PC-3 (cell line): ENCODE measurements at regions not wholly inside any gene's neighbourhood (a gene's known extent, or its start where the extent isn't known, plus 50 kb on each side); places are given as distances from the start of the nearest gene placed in this dataset.

Source experiments
- ATAC-seq: fragments of 200-7000 bp; cut with Tn5 transposase; 2 replicates; pipeline ENCODE4 v1.9.1; 2020; ENCODE audit warnings: mild to moderate bottlenecking, moderate library complexity
- BruUV-seq: library from RNA; stranded (reverse); fragments of 400-500 nt; replicated peaks from 2 replicates; lab custom pipeline; 2021; lab: Mats Ljungman, UMichigan
- CTCF ChIA-PET: fragments of 300-600 bp; sonication (Branson Sonifier 250); formaldehyde crosslinking; loops from one replicate; lab custom pipeline; 2022; ENCODE audit warnings: antibody characterized with exemption; lab: Charles Lee
- POLR2A ChIA-PET: fragments of 300-600 bp; sonication (Branson Sonifier 250); formaldehyde crosslinking; loops from one replicate; lab custom pipeline; 2022; ENCODE audit warnings: antibody characterized with exemption; ENCODE audit not compliant: unreplicated experiment; lab: Charles Lee
- DNase-seq: peaks from one replicate; pipeline ENCODE4 v3.0.0-alpha.2; 2015
- H2AFZ ChIP-seq: fragments of 300-600 bp; sonication (generic); 2 replicates; pipeline ENCODE4 v1.6.0; 2016; ENCODE audit warnings: antibody characterized with exemption, low read length
- H3F3A ChIP-seq: fragments of 300-600 bp; sonication (generic); one replicate; pipeline ENCODE4 v1.6.0; 2017; ENCODE audit warnings: antibody characterized with exemption, low read length, control low read depth, mild to moderate bottlenecking; ENCODE audit not compliant: unreplicated experiment
- H3K27ac ChIP-seq: fragments of 300-600 bp; sonication (generic); 2 replicates; pipeline ENCODE4 v1.5.1; 2016; ENCODE audit warnings: mild to moderate bottlenecking, low read length
- H3K27me3 ChIP-seq: fragments of 300-600 bp; sonication (generic); 2 replicates; pipeline ENCODE4 v1.6.1; 2016; ENCODE audit warnings: low read length, mixed read lengths
- H3K36me3 ChIP-seq: fragments of 300-600 bp; sonication (generic); 2 replicates; pipeline ENCODE4 v1.6.1; 2016; ENCODE audit warnings: low read depth, mixed run types, low read length, mixed read lengths
- H3K4me1 ChIP-seq: fragments of 300-600 bp; sonication (generic); 2 replicates; pipeline ENCODE4 v1.5.1; 2016; ENCODE audit warnings: low read length; ENCODE audit not compliant: insufficient read depth
- H3K4me2 ChIP-seq: fragments of 300-600 bp; sonication (generic); 2 replicates; pipeline ENCODE4 v1.6.0; 2016; ENCODE audit warnings: low read length
- H3K4me3 ChIP-seq: fragments of 300-600 bp; sonication (generic); 2 replicates; pipeline ENCODE4 v1.5.1; 2016; ENCODE audit warnings: mild to moderate bottlenecking, low read length, mixed read lengths
- H3K79me2 ChIP-seq: fragments of 300-600 bp; sonication (generic); 2 replicates; pipeline ENCODE4 v1.6.1; 2017; ENCODE audit warnings: low read length, mixed read lengths
- H3K9ac ChIP-seq: fragments of 300-600 bp; sonication (generic); 2 replicates; pipeline ENCODE4 v1.6.0; 2016; ENCODE audit warnings: mild to moderate bottlenecking, low read length
- H3K9me2 ChIP-seq: fragments of 300-600 bp; sonication (generic); replicated peaks from 2 replicates; pipeline ENCODE4 v1.6.1; 2016; ENCODE audit warnings: mixed run types, low read length, mixed read lengths
- H3K9me3 ChIP-seq: fragments of 300-600 bp; sonication (generic); 2 replicates; pipeline ENCODE4 v1.6.1; 2016; ENCODE audit warnings: low read length, mixed read lengths
- H4K20me1 ChIP-seq: fragments of 300-600 bp; sonication (generic); 2 replicates; pipeline ENCODE4 v1.6.1; 2016; ENCODE audit warnings: low read length, mixed read lengths
- EZH2 ChIP-seq: fragments of 300-600 bp; sonication (generic); IDR thresholded peaks from one replicate; pipeline ENCODE4 v1.6.1; 2017; ENCODE audit warnings: antibody characterized with exemption, mild to moderate bottlenecking, low read length; ENCODE audit not compliant: unreplicated experiment
- EZH2phosphoT487 ChIP-seq: fragments of 300-600 bp; sonication (generic); IDR thresholded peaks from 2 replicates; pipeline ENCODE4 v1.6.1; 2018; ENCODE audit warnings: mild to moderate bottlenecking, antibody characterized with exemption, low read length, borderline replicate concordance
- intact Hi-C: fragments of 100-400 bp; cut with micrococcal nuclease; formaldehyde crosslinking; loops from 2 replicates; pipeline ENCODE4 v1.9.0; 2023
- TF ChIP-seq, protein P1 (sequence below): fragments of 300-600 bp; sonication (generic); conservative IDR thresholded peaks from 2 replicates; pipeline ENCODE4 v1.5.1; 2017; ENCODE audit warnings: antibody characterized with exemption, low read depth, mild to moderate bottlenecking, low read length

DNA sequence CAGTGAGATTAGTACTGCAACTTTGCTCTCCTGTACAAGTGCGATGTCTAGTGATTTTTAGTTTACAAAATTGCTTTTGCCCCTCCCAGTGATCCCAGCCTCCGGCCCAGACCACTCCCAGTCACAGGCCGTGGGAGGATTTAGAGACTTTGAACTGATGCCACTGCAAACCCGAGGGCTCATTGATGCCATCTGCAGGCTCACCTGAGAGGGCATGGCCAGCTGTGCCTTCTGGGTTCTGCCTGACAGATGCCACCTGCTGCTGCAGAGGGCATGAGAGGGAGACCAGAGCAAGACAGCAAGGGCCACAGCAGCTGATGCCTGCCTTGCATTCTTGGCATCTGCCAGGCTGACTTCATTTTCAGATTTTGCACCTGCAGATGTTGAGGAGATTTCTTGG lies 593.8 kb downstream of the CDK5RAP2 start:
- CTCF ChIA-PET = no interaction called here
- intact Hi-C loops = no loop called here
- H3K27ac ChIP-seq = no peak overlapping the region
- H3K4me1 ChIP-seq = no peaks in the 10 kb centered on the region
- ATAC-seq (no peak), DNase-seq (no peak)
- no peaks in the 10 kb centered on the region for H3K79me2 ChIP-seq
- H3K9me2 ChIP-seq = no peaks in the 10 kb centered on the region
- no peaks in the 10 kb centered on the region for H3K36me3 ChIP-seq
- H3F3A ChIP-seq = no peaks in the 10 kb centered on the region
- TF ChIP-seq EZH2 = no peak
- TF ChIP-seq, protein P1, sequence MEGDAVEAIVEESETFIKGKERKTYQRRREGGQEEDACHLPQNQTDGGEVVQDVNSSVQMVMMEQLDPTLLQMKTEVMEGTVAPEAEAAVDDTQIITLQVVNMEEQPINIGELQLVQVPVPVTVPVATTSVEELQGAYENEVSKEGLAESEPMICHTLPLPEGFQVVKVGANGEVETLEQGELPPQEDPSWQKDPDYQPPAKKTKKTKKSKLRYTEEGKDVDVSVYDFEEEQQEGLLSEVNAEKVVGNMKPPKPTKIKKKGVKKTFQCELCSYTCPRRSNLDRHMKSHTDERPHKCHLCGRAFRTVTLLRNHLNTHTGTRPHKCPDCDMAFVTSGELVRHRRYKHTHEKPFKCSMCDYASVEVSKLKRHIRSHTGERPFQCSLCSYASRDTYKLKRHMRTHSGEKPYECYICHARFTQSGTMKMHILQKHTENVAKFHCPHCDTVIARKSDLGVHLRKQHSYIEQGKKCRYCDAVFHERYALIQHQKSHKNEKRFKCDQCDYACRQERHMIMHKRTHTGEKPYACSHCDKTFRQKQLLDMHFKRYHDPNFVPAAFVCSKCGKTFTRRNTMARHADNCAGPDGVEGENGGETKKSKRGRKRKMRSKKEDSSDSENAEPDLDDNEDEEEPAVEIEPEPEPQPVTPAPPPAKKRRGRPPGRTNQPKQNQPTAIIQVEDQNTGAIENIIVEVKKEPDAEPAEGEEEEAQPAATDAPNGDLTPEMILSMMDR = no peak
- TF ChIP-seq EZH2phosphoT487 = no peak
- H4K20me1 ChIP-seq = no peaks in the 10 kb centered on the region
- no peaks in the 10 kb centered on the region for H3K9me3 ChIP-seq
- no peaks in the 10 kb centered on the region for H3K27me3 ChIP-seq
- H3K4me3 ChIP-seq = no peak overlapping the region
- POLR2A ChIA-PET = no interaction called here
- H3K9ac ChIP-seq = no peak overlapping the region
- no peak overlapping the region for H2AFZ ChIP-seq
- BruUV-seq = no TSS peak
- H3K4me2 ChIP-seq = no peak overlapping the region

GRCh38 chr9:119974026-119974425 lies 604.8 kb upstream of the BRINP1 start:
- POLR2A ChIA-PET = no interaction called here

More at GRCh38 chr9:119974026-119974425, 604.8 kb upstream of the BRINP1 start:
- Histone ChIP-seq H3K4me2 (no peak overlapping the region), H3K79me2 (no peaks in the 10 kb centered on the region), H3K9me3 (no peaks in the 10 kb centered on the region), H2AFZ (no peak overlapping the region), H3K9ac (no peak overlapping the region), H3K4me3 (no peak overlapping the region), H3K27me3 (no peaks in the 10 kb centered on the region), H3F3A (no peaks in the 10 kb centered on the region), H3K36me3 (no peaks in the 10 kb centered on the region), H3K9me2 (no peaks in the 10 kb centered on the region), H3K4me1 (no peaks in the 10 kb centered on the region), H4K20me1 (no peaks in the 10 kb centered on the region), H3K27ac (no peak overlapping the region)
- DNase-seq (no peak), ATAC-seq (no peak)
- BruUV-seq = no TSS peak
- no peak for TF ChIP-seq EZH2phosphoT487
- TF ChIP-seq, protein P1 = no peak
- TF ChIP-seq EZH2 = no peak
- intact Hi-C loops = no loop called here
- CTCF ChIA-PET = no interaction called here
